IMR-90 (cell line): ENCODE measurements at regions not wholly inside any gene's neighbourhood (a gene's known extent, or its start where the extent isn't known, plus 50 kb on each side); places are given as distances from the start of the nearest gene placed in this dataset.

ENCODE experiments used
- ATAC-seq: fragments of 200-7000 bp; cut with Tn5 transposase; 2 replicates; pipeline ENCODE4 v1.9.1; 2020; ENCODE audit warnings: low read depth, mild to moderate bottlenecking, moderate library complexity
- BruUV-seq: library from RNA; stranded (reverse); fragments of 400-500 nt; replicated peaks from 2 replicates; lab custom pipeline; 2021; lab: Mats Ljungman, UMichigan
- CTCF ChIA-PET: fragments of 300-600 bp; formaldehyde crosslinking; extraction: SDS; loops from one replicate; lab custom pipeline; 2021; ENCODE audit warnings: antibody characterized with exemption; lab: Yijun Ruan, JAX
- POLR2A ChIA-PET: fragments of 300-600 bp; sonication (Branson Sonifier 250); formaldehyde crosslinking; loops from one replicate; lab custom pipeline; 2022; ENCODE audit warnings: antibody characterized with exemption; ENCODE audit not compliant: unreplicated experiment; lab: Charles Lee
- DNase-seq: peaks from one replicate; pipeline ENCODE4 v3.0.0; 2013
- H2AFZ ChIP-seq: replicated peaks from 2 replicates; pipeline ENCODE3; 2013; ENCODE audit warnings: low read length, mild to moderate bottlenecking; ENCODE audit not compliant: poor library complexity
- H2AK5ac ChIP-seq: 2 replicates; pipeline ENCODE4 v1.6.1; 2013; ENCODE audit warnings: low read depth, low read length, inconsistent platforms
- H2AK9ac ChIP-seq: replicated peaks from 2 replicates; pipeline ENCODE3; 2013; ENCODE audit warnings: mild to moderate bottlenecking, low read depth, low read length, moderate library complexity; ENCODE audit not compliant: poor library complexity
- H2BK120ac ChIP-seq: 2 replicates; pipeline ENCODE4 v1.6.1; 2013; ENCODE audit warnings: low read depth, low read length, inconsistent platforms
- H2BK15ac ChIP-seq: 3 replicates; pipeline ENCODE4 v1.6.1; 2013; ENCODE audit warnings: low read depth, low read length, inconsistent platforms
- H2BK20ac ChIP-seq: 2 replicates; pipeline ENCODE4 v1.6.1; 2013; ENCODE audit warnings: low read depth, mild to moderate bottlenecking, inconsistent platforms, low read length, moderate library complexity
- H2BK5ac ChIP-seq: 2 replicates; pipeline ENCODE4 v1.6.1; 2013; ENCODE audit warnings: mild to moderate bottlenecking, low read depth, low read length, inconsistent platforms; ENCODE audit not compliant: poor library complexity, severe bottlenecking
- H3K14ac ChIP-seq: replicated peaks from 2 replicates; pipeline ENCODE4 v1.6.1; 2013; ENCODE audit warnings: low read depth, low read length, inconsistent platforms
- H3K18ac ChIP-seq: 2 replicates; pipeline ENCODE4 v1.6.1; 2013; ENCODE audit warnings: low read depth, low read length, control low read depth
- H3K23ac ChIP-seq: 2 replicates; pipeline ENCODE4 v1.6.1; 2013; ENCODE audit warnings: low read depth, low read length, inconsistent platforms
- H3K27ac ChIP-seq: 2 replicates; pipeline ENCODE4 v1.5.1; 2013; ENCODE audit warnings: mild to moderate bottlenecking, control low read depth, low read length; ENCODE audit not compliant: insufficient read depth
- H3K27me3 ChIP-seq: 2 replicates; pipeline ENCODE4 v1.6.1; 2013; ENCODE audit warnings: low read length; ENCODE audit not compliant: control insufficient read depth, insufficient read depth
- H3K36me3 ChIP-seq: 2 replicates; pipeline ENCODE4 v1.6.1; 2013; ENCODE audit warnings: low read length, mixed read lengths; ENCODE audit not compliant: control insufficient read depth, insufficient read depth
- H3K4ac ChIP-seq: 2 replicates; pipeline ENCODE4 v1.6.1; 2013; ENCODE audit warnings: low read depth, low read length, inconsistent platforms
- H3K4me1 ChIP-seq: 2 replicates; pipeline ENCODE4 v1.6.1; 2013; ENCODE audit warnings: low read length, mixed read lengths; ENCODE audit not compliant: control insufficient read depth, insufficient read depth
- H3K4me2 ChIP-seq: 2 replicates; pipeline ENCODE4 v1.6.1; 2013; ENCODE audit warnings: low read depth, mild to moderate bottlenecking, control low read depth, low read length, moderate library complexity
- H3K4me3 ChIP-seq: 2 replicates; pipeline ENCODE4 v1.5.1; 2013; ENCODE audit warnings: low read depth, mild to moderate bottlenecking, control low read depth, low read length, moderate library complexity; ENCODE audit not compliant: insufficient read depth
- H3K56ac ChIP-seq: 2 replicates; pipeline ENCODE4 v1.6.1; 2013; ENCODE audit warnings: low read length, inconsistent platforms; ENCODE audit not compliant: insufficient read depth; ENCODE audit errors: extremely low read depth
- H3K79me1 ChIP-seq, 2 experiments: 2 replicates each; pipeline ENCODE4 v1.6.1; 2013; ENCODE audit warnings: low read length in 2 of 2, inconsistent platforms in 1 of 2, low read depth in 1 of 2
- H3K9ac ChIP-seq: 2 replicates; pipeline ENCODE4 v1.6.1; 2013; ENCODE audit warnings: low read depth, low read length, control low read depth
- H3K9me1 ChIP-seq: 2 replicates; pipeline ENCODE4 v1.6.1; 2013; ENCODE audit warnings: low read length, inconsistent platforms; ENCODE audit not compliant: insufficient read depth
- H3K9me3 ChIP-seq: 2 replicates; pipeline ENCODE4 v1.6.1; 2013; ENCODE audit warnings: low read length; ENCODE audit not compliant: control insufficient read depth, insufficient read depth
- H4K20me1 ChIP-seq: 2 replicates; pipeline ENCODE4 v1.6.1; 2013; ENCODE audit warnings: low read length, inconsistent platforms; ENCODE audit not compliant: insufficient read depth
- H4K5ac ChIP-seq: 2 replicates; pipeline ENCODE4 v1.6.1; 2013; ENCODE audit warnings: mild to moderate bottlenecking, low read depth, low read length, control low read depth
- H4K8ac ChIP-seq, 2 experiments: 2 replicates each; pipeline ENCODE4 v1.6.1; 2013; ENCODE audit warnings: low read depth in 2 of 2, low read length in 2 of 2, control low read depth in 1 of 2, inconsistent platforms in 1 of 2
- H4K91ac ChIP-seq: 2 replicates; pipeline ENCODE4 v1.6.1; 2013; ENCODE audit warnings: low read depth, low read length, inconsistent platforms; ENCODE audit not compliant: insufficient read depth
- BHLHE40 ChIP-seq: fragments of 150-350 bp; IDR thresholded peaks from 2 replicates; pipeline ENCODE4 v1.6.1; 2016; ENCODE audit warnings: mild to moderate bottlenecking, low read depth, low read length
- CEBPB ChIP-seq: IDR thresholded peaks from 2 replicates; pipeline ENCODE4 v1.6.1; 2012; ENCODE audit warnings: low read depth, low read length, improper control_type of control experiment
- CHD1 ChIP-seq: IDR thresholded peaks from 2 replicates; pipeline ENCODE4 v1.6.1; 2012; ENCODE audit warnings: low read depth, low read length, improper control_type of control experiment
- RAD21 ChIP-seq: IDR thresholded peaks from 2 replicates; pipeline ENCODE4 v1.6.1; 2012; ENCODE audit warnings: low read length, improper control_type of control experiment
- WGBS, 2 experiments: methylation state at CpG; one replicate each; pipeline versions ENCODE4 v1.1.5 to v1.1.7; 2013; ENCODE audit warnings: missing lambda C conversion rate in 2 of 2; ENCODE audit not compliant: insufficient read length in 1 of 2; ENCODE audit errors: extremely low coverage in 2 of 2; 5-methylcytosine and 5-hydroxymethylcytosine counted together
- dilution Hi-C: fragments of 300-500 bp; cut with HindIII; formaldehyde crosslinking; loops from one replicate; pipeline ENCODE4 v1.14.3; 2018; ENCODE audit warnings: low sequenced_read_pairs; ENCODE audit not compliant: unreplicated experiment
- in situ Hi-C: fragments of 300-500 bp; cut with MboI; formaldehyde crosslinking; loops from 3 replicates; pipeline ENCODE4 v1.14.3; 2019; ENCODE audit warnings: low sequenced_read_pairs, inconsistent platforms, mixed read lengths
- intact Hi-C: fragments of 100-400 bp; cut with micrococcal nuclease; formaldehyde crosslinking; loops from 2 replicates; pipeline ENCODE4 v1.10.0; 2022
- TF ChIP-seq, protein P1 (sequence below): fragments of 150-350 bp; IDR thresholded peaks from 2 replicates; pipeline ENCODE4 v1.6.1; 2016; ENCODE audit warnings: low read depth, mild to moderate bottlenecking, low read length, moderate library complexity, borderline replicate concordance
- TF ChIP-seq, protein P2 (sequence below): fragments of 150-350 bp; IDR thresholded peaks from 2 replicates; pipeline ENCODE4 v1.6.1; 2017; ENCODE audit warnings: mild to moderate bottlenecking, antibody characterized with exemption, low read length, low read depth

GRCh38 chr5:116865651-116866050, 291.0 kb upstream of the SEMA6A start:
- no TSS peak for BruUV-seq
- Histone ChIP-seq H3K9me1 (no peaks in the 10 kb centered on the region), H3K9ac (no peak overlapping the region), H4K20me1 (no peaks in the 10 kb centered on the region), H2BK5ac (no peak overlapping the region), H2AK5ac (no peak overlapping the region), H2AK9ac (no peak overlapping the region), H3K23ac (no peak overlapping the region), H2BK15ac (no peak overlapping the region), H3K4me3 (no peak overlapping the region), H3K4me2 (no peak overlapping the region), H3K79me1 (no peaks in the 10 kb centered on the region), H4K8ac (no peak overlapping the region), H4K5ac (no peak overlapping the region), H3K18ac (no peak overlapping the region), H3K4ac (no peak overlapping the region), H2BK20ac (no peak overlapping the region), H3K4me1 (no peaks in the 10 kb centered on the region), H4K91ac (no peak overlapping the region), H3K27me3 (no peaks in the 10 kb centered on the region), H3K36me3 (no peaks in the 10 kb centered on the region), H2AFZ (no peak overlapping the region), H3K9me3 (peaks cover 17% of the 10 kb centered on the region), H3K27ac (no peak overlapping the region), H3K14ac (no peak overlapping the region), H3K56ac (no peak overlapping the region), H2BK120ac (no peak overlapping the region)
- intact Hi-C loops (no loop called here), in situ Hi-C loops (no loop called here), dilution Hi-C loops (no loop called here)
- no peak for DNase-seq
- no CpG with 5 or more reads among the region's 2 CpGs for WGBS, 2 experiments
- ATAC-seq, result no peak
- POLR2A ChIA-PET, result no interaction called here
- CTCF ChIA-PET, result no interaction called here
- TF ChIP-seq, protein P1, sequence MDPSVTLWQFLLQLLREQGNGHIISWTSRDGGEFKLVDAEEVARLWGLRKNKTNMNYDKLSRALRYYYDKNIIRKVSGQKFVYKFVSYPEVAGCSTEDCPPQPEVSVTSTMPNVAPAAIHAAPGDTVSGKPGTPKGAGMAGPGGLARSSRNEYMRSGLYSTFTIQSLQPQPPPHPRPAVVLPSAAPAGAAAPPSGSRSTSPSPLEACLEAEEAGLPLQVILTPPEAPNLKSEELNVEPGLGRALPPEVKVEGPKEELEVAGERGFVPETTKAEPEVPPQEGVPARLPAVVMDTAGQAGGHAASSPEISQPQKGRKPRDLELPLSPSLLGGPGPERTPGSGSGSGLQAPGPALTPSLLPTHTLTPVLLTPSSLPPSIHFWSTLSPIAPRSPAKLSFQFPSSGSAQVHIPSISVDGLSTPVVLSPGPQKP, result no peak
- TF ChIP-seq RAD21 (no peak), CEBPB (no peak), CHD1 (no peak), BHLHE40 (no peak)
- TF ChIP-seq, protein P2, sequence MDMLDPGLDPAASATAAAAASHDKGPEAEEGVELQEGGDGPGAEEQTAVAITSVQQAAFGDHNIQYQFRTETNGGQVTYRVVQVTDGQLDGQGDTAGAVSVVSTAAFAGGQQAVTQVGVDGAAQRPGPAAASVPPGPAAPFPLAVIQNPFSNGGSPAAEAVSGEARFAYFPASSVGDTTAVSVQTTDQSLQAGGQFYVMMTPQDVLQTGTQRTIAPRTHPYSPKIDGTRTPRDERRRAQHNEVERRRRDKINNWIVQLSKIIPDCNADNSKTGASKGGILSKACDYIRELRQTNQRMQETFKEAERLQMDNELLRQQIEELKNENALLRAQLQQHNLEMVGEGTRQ, result no peak
